ENCODE measurements at regions not wholly inside any gene's neighbourhood (a gene's known extent, or its start where the extent isn't known, plus 50 kb on each side); places are given as distances from the start of the nearest gene placed in this dataset.

DNA sequence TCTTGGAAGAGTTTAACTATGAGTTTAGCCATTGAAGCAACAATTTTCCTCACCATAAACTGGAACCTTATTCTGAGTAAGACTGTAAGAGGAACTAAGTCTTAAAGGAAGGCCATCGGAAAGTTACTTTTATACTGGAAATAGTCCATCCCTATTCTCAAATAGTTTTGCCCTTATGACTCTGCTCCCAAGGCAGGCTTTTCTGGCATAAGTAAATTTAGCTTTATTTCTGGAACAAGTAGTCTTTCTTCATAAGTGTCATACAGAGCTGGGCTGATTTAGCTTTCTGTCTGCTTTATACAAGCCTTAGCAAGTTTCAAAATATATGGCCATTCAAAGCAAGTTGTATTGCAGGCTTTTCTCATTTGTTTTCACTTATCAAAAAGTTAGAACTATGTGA lies 328.1 kb downstream of the HACE1 start:
- intact Hi-C loops (cut with micrococcal nuclease; ENCODE audit: unreplicated experiment) (no loop called here), in situ Hi-C loops (cut with HindIII; ENCODE audit: low pct_unique_long_range_greater_than_20kb, low sequenced_read_pairs) (no loop called here)
- Histone ChIP-seq H3K4me3 (ENCODE audit: low read depth in 2 of 2, low read length in 2 of 2) (no peak overlapping the region), H3K36me3 (ENCODE audit: control insufficient read depth, insufficient read depth, low read length) (no peaks in the 10 kb centered on the region), H3K27me3 (ENCODE audit: control insufficient read depth, insufficient read depth, low read length) (no peaks in the 10 kb centered on the region), H3K9me3 (ENCODE audit: control insufficient read depth, insufficient read depth, low read depth, low read length) (no peaks in the 10 kb centered on the region), H3K4me1 (ENCODE audit: control insufficient read depth, insufficient read depth, low read length) (peaks cover 2% of the 10 kb centered on the region), H3K27ac (ENCODE audit: low read length) (no peak overlapping the region)
- ChIA-PET POLR2A (no interaction called here), CTCF (no interaction called here)
- no TSS peak for BruUV-seq (replicated peaks)
- ATAC-seq (no peak), DNase-seq (ENCODE audit: low read depth, low spot score) (no peak)
- TF ChIP-seq TCF7L2 (IDR thresholded peaks at IDR 0.05; ENCODE audit: low read depth, low read length) (no peak), SIN3A (IDR thresholded peaks at IDR 0.05; ENCODE audit: borderline replicate concordance, insufficient read depth, low read depth, low read length) (no peak), POLR2AphosphoS5 (IDR thresholded peaks at IDR 0.05; ENCODE audit: low read depth, low read length) (no peak)
- TF ChIP-seq, protein P1, sequence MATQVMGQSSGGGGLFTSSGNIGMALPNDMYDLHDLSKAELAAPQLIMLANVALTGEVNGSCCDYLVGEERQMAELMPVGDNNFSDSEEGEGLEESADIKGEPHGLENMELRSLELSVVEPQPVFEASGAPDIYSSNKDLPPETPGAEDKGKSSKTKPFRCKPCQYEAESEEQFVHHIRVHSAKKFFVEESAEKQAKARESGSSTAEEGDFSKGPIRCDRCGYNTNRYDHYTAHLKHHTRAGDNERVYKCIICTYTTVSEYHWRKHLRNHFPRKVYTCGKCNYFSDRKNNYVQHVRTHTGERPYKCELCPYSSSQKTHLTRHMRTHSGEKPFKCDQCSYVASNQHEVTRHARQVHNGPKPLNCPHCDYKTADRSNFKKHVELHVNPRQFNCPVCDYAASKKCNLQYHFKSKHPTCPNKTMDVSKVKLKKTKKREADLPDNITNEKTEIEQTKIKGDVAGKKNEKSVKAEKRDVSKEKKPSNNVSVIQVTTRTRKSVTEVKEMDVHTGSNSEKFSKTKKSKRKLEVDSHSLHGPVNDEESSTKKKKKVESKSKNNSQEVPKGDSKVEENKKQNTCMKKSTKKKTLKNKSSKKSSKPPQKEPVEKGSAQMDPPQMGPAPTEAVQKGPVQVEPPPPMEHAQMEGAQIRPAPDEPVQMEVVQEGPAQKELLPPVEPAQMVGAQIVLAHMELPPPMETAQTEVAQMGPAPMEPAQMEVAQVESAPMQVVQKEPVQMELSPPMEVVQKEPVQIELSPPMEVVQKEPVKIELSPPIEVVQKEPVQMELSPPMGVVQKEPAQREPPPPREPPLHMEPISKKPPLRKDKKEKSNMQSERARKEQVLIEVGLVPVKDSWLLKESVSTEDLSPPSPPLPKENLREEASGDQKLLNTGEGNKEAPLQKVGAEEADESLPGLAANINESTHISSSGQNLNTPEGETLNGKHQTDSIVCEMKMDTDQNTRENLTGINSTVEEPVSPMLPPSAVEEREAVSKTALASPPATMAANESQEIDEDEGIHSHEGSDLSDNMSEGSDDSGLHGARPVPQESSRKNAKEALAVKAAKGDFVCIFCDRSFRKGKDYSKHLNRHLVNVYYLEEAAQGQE (IDR thresholded peaks at IDR 0.05; ENCODE audit: insufficient read depth in 1 of 2, low read depth in 2 of 2, low read length in 1 of 2) = no peak
- TF ChIP-seq, protein P2, sequence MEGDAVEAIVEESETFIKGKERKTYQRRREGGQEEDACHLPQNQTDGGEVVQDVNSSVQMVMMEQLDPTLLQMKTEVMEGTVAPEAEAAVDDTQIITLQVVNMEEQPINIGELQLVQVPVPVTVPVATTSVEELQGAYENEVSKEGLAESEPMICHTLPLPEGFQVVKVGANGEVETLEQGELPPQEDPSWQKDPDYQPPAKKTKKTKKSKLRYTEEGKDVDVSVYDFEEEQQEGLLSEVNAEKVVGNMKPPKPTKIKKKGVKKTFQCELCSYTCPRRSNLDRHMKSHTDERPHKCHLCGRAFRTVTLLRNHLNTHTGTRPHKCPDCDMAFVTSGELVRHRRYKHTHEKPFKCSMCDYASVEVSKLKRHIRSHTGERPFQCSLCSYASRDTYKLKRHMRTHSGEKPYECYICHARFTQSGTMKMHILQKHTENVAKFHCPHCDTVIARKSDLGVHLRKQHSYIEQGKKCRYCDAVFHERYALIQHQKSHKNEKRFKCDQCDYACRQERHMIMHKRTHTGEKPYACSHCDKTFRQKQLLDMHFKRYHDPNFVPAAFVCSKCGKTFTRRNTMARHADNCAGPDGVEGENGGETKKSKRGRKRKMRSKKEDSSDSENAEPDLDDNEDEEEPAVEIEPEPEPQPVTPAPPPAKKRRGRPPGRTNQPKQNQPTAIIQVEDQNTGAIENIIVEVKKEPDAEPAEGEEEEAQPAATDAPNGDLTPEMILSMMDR (IDR thresholded peaks at IDR 0.05) = no peak

DNA sequence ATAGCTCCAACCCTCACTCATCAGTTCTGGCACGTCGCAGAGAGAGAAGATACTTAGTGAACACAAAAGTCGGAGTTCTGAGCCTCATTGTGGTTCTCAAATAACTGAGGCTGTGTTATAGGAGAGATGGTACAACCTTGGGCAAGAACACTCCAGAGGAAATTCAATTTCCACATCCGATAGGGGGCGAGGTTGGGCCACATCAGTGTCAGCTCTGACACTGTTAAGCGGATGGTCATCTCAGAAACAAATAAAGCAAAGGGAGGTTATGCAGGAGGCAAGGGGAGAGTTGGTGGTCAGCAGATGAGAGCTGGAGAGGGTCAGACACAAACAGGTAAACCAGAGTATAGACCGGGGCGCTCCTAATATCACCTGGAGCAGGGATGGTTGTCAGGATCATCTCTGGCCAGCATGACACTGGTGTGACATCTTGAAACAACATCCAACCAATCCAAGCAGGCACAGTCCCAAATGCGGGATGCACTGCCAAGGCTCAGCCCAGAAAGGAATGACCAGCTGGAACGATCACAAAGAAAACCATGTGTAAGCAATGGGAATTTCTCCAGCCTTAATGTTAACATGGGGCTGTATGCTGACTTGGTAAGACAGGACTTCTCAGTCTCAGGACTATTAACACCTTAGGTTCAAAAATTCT lies 331.8 kb downstream of the HACE1 start:
- in situ Hi-C loops (cut with HindIII; ENCODE audit: low pct_unique_long_range_greater_than_20kb, low sequenced_read_pairs) = no loop called here
- ATAC-seq = peak; percentile 54; the same call in 1 of the 2 replicates
- H3K4me1 ChIP-seq (ENCODE audit: control insufficient read depth, insufficient read depth, low read length) = peaks cover 12% of the 10 kb centered on the region
- ChIA-PET CTCF (no interaction called here), POLR2A (interaction anchor here (1.1 kb wide), 1 partner anchor 86 kb away, joined by 3 read pairs; no protein-coding TSS in a partner anchor)
- intact Hi-C loops (cut with micrococcal nuclease; ENCODE audit: unreplicated experiment) = loop anchor here (2.0 to 10.0 kb wide), 2 partner anchors 193 to 243 kb away; no protein-coding TSS in a partner anchor
- no peaks in the 10 kb centered on the region for H3K27me3 ChIP-seq (ENCODE audit: control insufficient read depth, insufficient read depth, low read length)
- TF ChIP-seq, protein P2 (IDR thresholded peaks at IDR 0.05) = peak; percentile 49
- TF ChIP-seq TCF7L2 (IDR thresholded peaks at IDR 0.05; ENCODE audit: low read depth, low read length) = no peak
- peak overlapping the region; percentile 52; the same call in 1 of the 2 replicates for H3K27ac ChIP-seq (ENCODE audit: low read length)
- H3K4me3 ChIP-seq (ENCODE audit: low read depth in 2 of 2, low read length in 2 of 2) = no peak overlapping the region
- no peaks in the 10 kb centered on the region for H3K9me3 ChIP-seq (ENCODE audit: control insufficient read depth, insufficient read depth, low read depth, low read length)
- H3K36me3 ChIP-seq (ENCODE audit: control insufficient read depth, insufficient read depth, low read length) = no peaks in the 10 kb centered on the region
- no TSS peak for BruUV-seq (replicated peaks)
- DNase-seq (ENCODE audit: low read depth, low spot score) = no peak

All from Panc1 (cell line).